HepG2 (cell line): ENCODE measurements at regions not wholly inside any gene's neighbourhood (a gene's known extent, or its start where the extent isn't known, plus 50 kb on each side); places are given as distances from the start of the nearest gene placed in this dataset.

Source experiments
- ATAC-seq: fragments of 200-7000 bp; cut with Tn5 transposase; 3 replicates; pipeline ENCODE4 v1.9.1; 2020; ENCODE audit warnings: mild to moderate bottlenecking, moderate library complexity
- BruUV-seq: library from RNA; stranded (reverse); fragments of 400-500 nt; replicated peaks from 2 replicates; lab custom pipeline; 2021; lab: Mats Ljungman, UMichigan
- CTCF ChIA-PET: fragments of 300-600 bp; formaldehyde crosslinking; extraction: SDS; loops from one replicate; lab custom pipeline; 2021; ENCODE audit warnings: low total read pairs, inconsistent platforms, low intra/inter-chr PET ratio; lab: Yijun Ruan, JAX
- POLR2A ChIA-PET: fragments of 350-600 bp; sonication (Branson Sonifier 250); formaldehyde crosslinking; loops from one replicate; lab custom pipeline; 2020; ENCODE audit warnings: antibody characterized with exemption, inconsistent platforms; lab: Yijun Ruan, JAX
- DNase-seq: peaks from one replicate; pipeline ENCODE4 v3.0.0-alpha.2; 2015; ENCODE audit warnings: low spot score
- FAIRE-seq: peaks from 3 replicates; lab custom pipeline; 2011; peaks lifted over from hg19 to GRCh38; lab: Jason Lieb, UNC
- H2AFZ ChIP-seq: one replicate; pipeline ENCODE4 v1.6.1; 2011; ENCODE audit warnings: low read length, inconsistent platforms
- H3K27ac ChIP-seq: fragments of 300-600 bp; 3 replicates; pipeline ENCODE4 v1.8.0; 2011; ENCODE audit warnings: mixed run types, mild to moderate bottlenecking, mixed read lengths, low read length, inconsistent platforms; ENCODE audit not compliant: insufficient read depth; ENCODE audit errors: extremely low read length
- H3K27me3 ChIP-seq, 2 experiments: fragments of 200-600 bp in 1 of 2; 2 replicates in 1 of 2; 3 replicates in 1 of 2; pipeline versions ENCODE4 v1.6.0 to v1.8.0; 2011; ENCODE audit warnings: low read length in 2 of 2, mild to moderate bottlenecking in 2 of 2, moderate library complexity in 2 of 2, inconsistent platforms in 1 of 2; ENCODE audit not compliant: insufficient read depth in 2 of 2, control insufficient read depth in 1 of 2
- H3K36me3 ChIP-seq, 2 experiments: fragments of 200-600 bp in 1 of 2; replicated peaks in 1 of 2; 2 replicates in 1 of 2; 3 replicates in 1 of 2; pipeline versions ENCODE4 v1.5.1 to v1.8.0; 2011; ENCODE audit warnings: low read length in 2 of 2, inconsistent platforms in 1 of 2; ENCODE audit not compliant: insufficient read depth in 2 of 2, control insufficient read depth in 1 of 2
- H3K4me1 ChIP-seq: 2 replicates; pipeline ENCODE4 v1.5.1; 2012; ENCODE audit warnings: low read length, inconsistent platforms; ENCODE audit not compliant: insufficient read depth
- H3K4me2 ChIP-seq: 2 replicates; pipeline ENCODE4 v1.6.0; 2011; ENCODE audit warnings: low read depth, low read length, inconsistent platforms
- H3K4me3 ChIP-seq, 3 experiments: fragments of 200-600 bp in 1 of 3; sonication (generic), shearing (Covaris generic) in 1 of 3; replicated peaks in 1 of 3; 2 replicates each; pipeline ENCODE4 v1.5.1; 2011 to 2016; ENCODE audit warnings: low read length in 3 of 3, inconsistent platforms in 2 of 3, low read depth in 2 of 3, mild to moderate bottlenecking in 2 of 3, control low read depth in 1 of 3, mixed read lengths in 1 of 3; ENCODE audit not compliant: insufficient read depth in 1 of 3
- H3K79me2 ChIP-seq: one replicate; pipeline ENCODE4 v1.6.1; 2011; ENCODE audit warnings: low read length, inconsistent platforms; ENCODE audit not compliant: insufficient read depth
- H3K9ac ChIP-seq: 2 replicates; pipeline ENCODE4 v1.6.0; 2011; ENCODE audit warnings: mild to moderate bottlenecking, low read depth, low read length, inconsistent platforms; ENCODE audit not compliant: insufficient read depth
- H3K9me3 ChIP-seq: 2 replicates; pipeline ENCODE4 v1.5.1; 2012; ENCODE audit warnings: mild to moderate bottlenecking, low read length
- H4K20me1 ChIP-seq: 2 replicates; pipeline ENCODE4 v1.6.0; 2011; ENCODE audit warnings: inconsistent platforms, mild to moderate bottlenecking, low read length, moderate library complexity; ENCODE audit not compliant: insufficient read depth
- ETV5 ChIP-seq: IDR thresholded peaks from 2 replicates; pipeline ENCODE4 v1.6.1; 2018; ENCODE audit warnings: missing biosample characterization, missing genetic modification reagents, inconsistent platforms, borderline replicate concordance
- KDM5A ChIP-seq: fragments of 200-600 bp; sonication (generic); IDR thresholded peaks from 2 replicates; pipeline ENCODE4 v1.7.0; 2018; ENCODE audit warnings: antibody characterized with exemption, mild to moderate bottlenecking, low read length, borderline replicate concordance
- ZNF766 ChIP-seq: sonication (generic); formaldehyde crosslinking; IDR thresholded peaks from 2 replicates; pipeline ENCODE4 v1.5.0; 2020; ENCODE audit warnings: missing genetic modification reagents, borderline replicate concordance
- WGBS: methylation state at CpG from one replicate; pipeline ENCODE4 v1.1.6; 2017; ENCODE audit warnings: low lambda C conversion rate; 5-methylcytosine and 5-hydroxymethylcytosine counted together
- in situ Hi-C: cut with HindIII; loops from 2 replicates; pipeline ENCODE4 v1.10.0; 2017; ENCODE audit warnings: low pct_unique_long_range_greater_than_20kb; ENCODE audit not compliant: extremely low pct_ligation_motif_present
- intact Hi-C: fragments of 100-400 bp; cut with micrococcal nuclease; formaldehyde crosslinking; loops from one replicate; pipeline ENCODE4 v1.10.0; 2022; ENCODE audit not compliant: unreplicated experiment
- TF ChIP-seq, protein P1 (sequence below): sonication (generic); formaldehyde crosslinking; IDR thresholded peaks from 2 replicates; pipeline ENCODE4 v1.8.0; 2023; ENCODE audit warnings: mild to moderate bottlenecking, missing genetic modification reagents
- TF ChIP-seq, protein P2 (sequence below): sonication (generic); formaldehyde crosslinking; IDR thresholded peaks from 2 replicates; pipeline ENCODE4 v1.4.0; 2020; ENCODE audit warnings: missing genetic modification reagents, low read depth, mild to moderate bottlenecking, borderline replicate concordance
- TF ChIP-seq, protein P3 (sequence below): sonication (generic); formaldehyde crosslinking; IDR thresholded peaks from 2 replicates; pipeline ENCODE4 v1.5.1; 2020; ENCODE audit warnings: mild to moderate bottlenecking, missing genetic modification reagents, moderate library complexity
- TF ChIP-seq, protein P4 (sequence below): sonication (generic); formaldehyde crosslinking; IDR thresholded peaks from 2 replicates; pipeline ENCODE4 v1.5.0; 2020; ENCODE audit warnings: missing genetic modification reagents
- TF ChIP-seq, protein P5 (sequence below): sonication (generic); formaldehyde crosslinking; conservative IDR thresholded peaks from 2 replicates; pipeline ENCODE4 v1.8.1; 2023; ENCODE audit warnings: missing genetic modification reagents

DNA sequence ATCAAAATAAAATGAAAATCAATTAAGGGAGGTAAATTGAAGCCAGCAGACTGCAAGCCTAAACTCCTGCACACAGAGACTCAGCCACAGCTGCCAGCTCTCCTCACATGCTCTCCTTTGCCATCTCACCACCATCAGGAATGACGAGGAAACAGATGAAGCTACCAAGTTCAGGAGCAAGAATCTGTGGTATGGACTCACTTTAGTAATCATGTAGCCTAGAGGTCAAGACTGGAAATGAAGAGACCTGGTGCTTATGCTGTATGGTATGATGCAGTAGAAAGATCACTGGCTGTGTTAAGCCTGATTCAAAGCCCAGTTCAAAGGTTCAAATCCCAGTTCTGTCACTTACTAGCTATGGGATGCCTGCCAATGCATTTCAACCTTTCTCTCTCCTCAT lies 78.9 kb upstream of the CAMK1G start:
- ChIA-PET CTCF (no interaction called here), POLR2A (no interaction called here)
- H3K27me3 ChIP-seq = no peaks in the 10 kb centered on the region
- TF ChIP-seq, protein P1, sequence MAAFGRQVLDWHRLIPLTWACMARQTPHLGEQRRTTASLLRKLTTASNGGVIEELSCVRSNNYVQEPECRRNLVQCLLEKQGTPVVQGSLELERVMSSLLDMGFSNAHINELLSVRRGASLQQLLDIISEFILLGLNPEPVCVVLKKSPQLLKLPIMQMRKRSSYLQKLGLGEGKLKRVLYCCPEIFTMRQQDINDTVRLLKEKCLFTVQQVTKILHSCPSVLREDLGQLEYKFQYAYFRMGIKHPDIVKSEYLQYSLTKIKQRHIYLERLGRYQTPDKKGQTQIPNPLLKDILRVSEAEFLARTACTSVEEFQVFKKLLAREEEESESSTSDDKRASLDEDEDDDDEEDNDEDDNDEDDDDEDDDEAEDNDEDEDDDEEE = no peak
- TF ChIP-seq ETV5 (CRISPR knock-in tag) (no peak), ZNF766 (CRISPR knock-in tag) (no peak), KDM5A (no peak)
- TF ChIP-seq, protein P2, sequence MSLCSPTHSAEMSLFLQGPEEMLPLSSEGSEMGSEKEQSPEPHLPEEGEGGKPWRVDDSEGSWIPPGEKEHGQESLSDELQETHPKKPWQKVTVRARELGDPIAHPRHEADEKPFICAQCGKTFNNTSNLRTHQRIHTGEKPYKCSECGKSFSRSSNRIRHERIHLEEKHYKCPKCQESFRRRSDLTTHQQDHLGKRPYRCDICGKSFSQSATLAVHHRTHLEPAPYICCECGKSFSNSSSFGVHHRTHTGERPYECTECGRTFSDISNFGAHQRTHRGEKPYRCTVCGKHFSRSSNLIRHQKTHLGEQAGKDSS (CRISPR knock-in tag) = no peak
- TF ChIP-seq, protein P3, sequence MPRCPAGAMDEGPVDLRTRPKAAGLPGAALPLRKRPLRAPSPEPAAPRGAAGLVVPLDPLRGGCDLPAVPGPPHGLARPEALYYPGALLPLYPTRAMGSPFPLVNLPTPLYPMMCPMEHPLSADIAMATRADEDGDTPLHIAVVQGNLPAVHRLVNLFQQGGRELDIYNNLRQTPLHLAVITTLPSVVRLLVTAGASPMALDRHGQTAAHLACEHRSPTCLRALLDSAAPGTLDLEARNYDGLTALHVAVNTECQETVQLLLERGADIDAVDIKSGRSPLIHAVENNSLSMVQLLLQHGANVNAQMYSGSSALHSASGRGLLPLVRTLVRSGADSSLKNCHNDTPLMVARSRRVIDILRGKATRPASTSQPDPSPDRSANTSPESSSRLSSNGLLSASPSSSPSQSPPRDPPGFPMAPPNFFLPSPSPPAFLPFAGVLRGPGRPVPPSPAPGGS = no peak
- TF ChIP-seq, protein P4, sequence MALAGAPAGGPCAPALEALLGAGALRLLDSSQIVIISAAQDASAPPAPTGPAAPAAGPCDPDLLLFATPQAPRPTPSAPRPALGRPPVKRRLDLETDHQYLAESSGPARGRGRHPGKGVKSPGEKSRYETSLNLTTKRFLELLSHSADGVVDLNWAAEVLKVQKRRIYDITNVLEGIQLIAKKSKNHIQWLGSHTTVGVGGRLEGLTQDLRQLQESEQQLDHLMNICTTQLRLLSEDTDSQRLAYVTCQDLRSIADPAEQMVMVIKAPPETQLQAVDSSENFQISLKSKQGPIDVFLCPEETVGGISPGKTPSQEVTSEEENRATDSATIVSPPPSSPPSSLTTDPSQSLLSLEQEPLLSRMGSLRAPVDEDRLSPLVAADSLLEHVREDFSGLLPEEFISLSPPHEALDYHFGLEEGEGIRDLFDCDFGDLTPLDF (CRISPR knock-in tag) = no peak
- TF ChIP-seq, protein P5, sequence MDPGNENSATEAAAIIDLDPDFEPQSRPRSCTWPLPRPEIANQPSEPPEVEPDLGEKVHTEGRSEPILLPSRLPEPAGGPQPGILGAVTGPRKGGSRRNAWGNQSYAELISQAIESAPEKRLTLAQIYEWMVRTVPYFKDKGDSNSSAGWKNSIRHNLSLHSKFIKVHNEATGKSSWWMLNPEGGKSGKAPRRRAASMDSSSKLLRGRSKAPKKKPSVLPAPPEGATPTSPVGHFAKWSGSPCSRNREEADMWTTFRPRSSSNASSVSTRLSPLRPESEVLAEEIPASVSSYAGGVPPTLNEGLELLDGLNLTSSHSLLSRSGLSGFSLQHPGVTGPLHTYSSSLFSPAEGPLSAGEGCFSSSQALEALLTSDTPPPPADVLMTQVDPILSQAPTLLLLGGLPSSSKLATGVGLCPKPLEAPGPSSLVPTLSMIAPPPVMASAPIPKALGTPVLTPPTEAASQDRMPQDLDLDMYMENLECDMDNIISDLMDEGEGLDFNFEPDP (CRISPR knock-in tag) = no peak
- no peak overlapping the region for H3K27ac ChIP-seq
- H3K4me3 ChIP-seq = no peak overlapping the region
- no peak overlapping the region for H2AFZ ChIP-seq
- no peak overlapping the region for H3K4me2 ChIP-seq
- no peak overlapping the region for H3K9ac ChIP-seq
- H4K20me1 ChIP-seq = no peaks in the 10 kb centered on the region
- in situ Hi-C loops (no loop called here), intact Hi-C loops (no loop called here)
- 0% methylated on average over 1 of the region's 1 CpG for WGBS
- no peak for ATAC-seq
- no peaks in the 10 kb centered on the region for H3K36me3 ChIP-seq
- H3K79me2 ChIP-seq = no peaks in the 10 kb centered on the region
- no peak for FAIRE-seq
- no peaks in the 10 kb centered on the region for H3K4me1 ChIP-seq
- no TSS peak for BruUV-seq
- H3K9me3 ChIP-seq = peaks cover 20% of the 10 kb centered on the region
- no peak for DNase-seq
